H1 (cell line): ENCODE measurements at regions not wholly inside any gene's neighbourhood (a gene's known extent, or its start where the extent isn't known, plus 50 kb on each side); places are given as distances from the start of the nearest gene placed in this dataset.

Experiments
- CTCF ChIA-PET: fragments of 300-600 bp; sonication (Branson Sonifier 250); formaldehyde crosslinking; loops from one replicate; lab custom pipeline; 2021; ENCODE audit not compliant: partially characterized antibody; lab: Charles Lee
- POLR2A ChIA-PET: fragments of 300-600 bp; sonication (Branson Sonifier 250); formaldehyde crosslinking; loops from one replicate; lab custom pipeline; 2021; ENCODE audit warnings: inconsistent platforms; ENCODE audit not compliant: partially characterized antibody; lab: Charles Lee
- DNase-seq, 2 experiments: peaks; one replicate each; pipeline versions ENCODE4 v3.0.0 to v3.0.0-alpha.2; 2010 to 2022; ENCODE audit warnings: low spot score in 2 of 2, low read depth in 1 of 2, mixed read lengths in 1 of 2
- FAIRE-seq: peaks from 2 replicates; lab custom pipeline; 2011; peaks lifted over from hg19 to GRCh38; lab: Jason Lieb, UNC
- H2AFZ ChIP-seq: 2 replicates; pipeline ENCODE4 v1.8.1; 2012; ENCODE audit warnings: low read length, inconsistent platforms
- H2AK5ac ChIP-seq: 2 replicates; pipeline ENCODE4 v1.6.1; 2013; ENCODE audit warnings: low read depth, low read length
- H2BK120ac ChIP-seq: replicated peaks from 2 replicates; pipeline ENCODE3; 2013; ENCODE audit warnings: low read depth, low read length, inconsistent platforms
- H2BK12ac ChIP-seq: 2 replicates; pipeline ENCODE4 v1.6.1; 2013; ENCODE audit warnings: low read depth, low read length
- H2BK15ac ChIP-seq: 2 replicates; pipeline ENCODE4 v1.6.1; 2013; ENCODE audit warnings: low read length
- H2BK20ac ChIP-seq: 2 replicates; pipeline ENCODE4 v1.6.1; 2013; ENCODE audit warnings: low read length
- H2BK5ac ChIP-seq: 2 replicates; pipeline ENCODE4 v1.6.1; 2013; ENCODE audit warnings: low read depth, low read length
- H3K14ac ChIP-seq: 2 replicates; pipeline ENCODE4 v1.6.1; 2013; ENCODE audit warnings: inconsistent platforms; ENCODE audit not compliant: insufficient read length
- H3K18ac ChIP-seq: 2 replicates; pipeline ENCODE4 v1.6.1; 2013; ENCODE audit warnings: low read length; ENCODE audit errors: extremely low read depth
- H3K23ac ChIP-seq: 2 replicates; pipeline ENCODE4 v1.6.1; 2013; ENCODE audit warnings: inconsistent platforms; ENCODE audit not compliant: insufficient read length
- H3K23me2 ChIP-seq: 2 replicates; pipeline ENCODE4 v1.6.1; 2013; ENCODE audit warnings: low read depth, low read length
- H3K27ac ChIP-seq: 2 replicates; pipeline ENCODE4 v1.6.1; 2011; ENCODE audit warnings: low read depth, low read length, inconsistent platforms
- H3K27me3 ChIP-seq, 4 experiments: replicated peaks in 1 of 4; 1 replicate in 1 of 4; 2 replicates in 3 of 4; pipeline versions ENCODE4 v1.6.1 to v1.8.1; 2011 to 2013; ENCODE audit warnings: low read length in 3 of 4, mild to moderate bottlenecking in 3 of 4, inconsistent platforms in 2 of 4, mixed read lengths in 2 of 4, moderate library complexity in 1 of 4; ENCODE audit not compliant: control insufficient read depth in 3 of 4, insufficient read depth in 3 of 4; ENCODE audit errors: extremely low read depth in 1 of 4
- H3K36me3 ChIP-seq, 4 experiments: 2 replicates each; pipeline versions ENCODE4 v1.6.1 to v1.8.1; 2011 to 2013; ENCODE audit warnings: mild to moderate bottlenecking in 4 of 4, low read length in 3 of 4, moderate library complexity in 2 of 4, control low read depth in 1 of 4, inconsistent platforms in 1 of 4; ENCODE audit not compliant: insufficient read depth in 4 of 4, control insufficient read depth in 2 of 4
- H3K4ac ChIP-seq: replicated peaks from 2 replicates; pipeline ENCODE3; 2013; ENCODE audit warnings: low read length, low read depth, mixed read lengths, inconsistent platforms; ENCODE audit not compliant: insufficient read length
- H3K4me1 ChIP-seq, 4 experiments: replicated peaks in 1 of 4; 1 replicate in 1 of 4; 2 replicates in 3 of 4; pipeline versions ENCODE4 v1.6.1 to v1.8.1; 2011 to 2013; ENCODE audit warnings: low read length in 3 of 4, inconsistent platforms in 2 of 4, mixed read lengths in 1 of 4; ENCODE audit not compliant: insufficient read depth in 4 of 4, control insufficient read depth in 3 of 4
- H3K4me2 ChIP-seq, 2 experiments: 2 replicates each; pipeline versions ENCODE4 v1.6.1 to v1.8.1; 2011 to 2013; ENCODE audit warnings: low read depth in 2 of 2, low read length in 2 of 2, control low read depth in 1 of 2, inconsistent platforms in 1 of 2, mild to moderate bottlenecking in 1 of 2; ENCODE audit not compliant: insufficient read depth in 1 of 2
- H3K4me3 ChIP-seq, 4 experiments: fragments of 200-600, 300-600 bp in 1 of 4; sonication (generic), shearing (Covaris generic), sonication (Bioruptor Twin) in 1 of 4; 2 replicates each; pipeline versions ENCODE4 v1.5.1 to v1.8.1; 2011 to 2016; ENCODE audit warnings: low read length in 4 of 4, low read depth in 3 of 4, control low read depth in 2 of 4, inconsistent platforms in 2 of 4, mild to moderate bottlenecking in 2 of 4, mixed read lengths in 1 of 4, moderate library complexity in 1 of 4; ENCODE audit not compliant: insufficient read depth in 2 of 4; ENCODE audit errors: extremely low read depth in 1 of 4
- H3K56ac ChIP-seq: replicated peaks from 2 replicates; pipeline ENCODE3; 2013; ENCODE audit warnings: low read depth, mild to moderate bottlenecking, mixed read lengths, low read length, inconsistent platforms; ENCODE audit not compliant: insufficient read length
- H3K79me1 ChIP-seq: 2 replicates; pipeline ENCODE4 v1.6.1; 2013; ENCODE audit warnings: low read depth, low read length, control low read depth
- H3K79me2 ChIP-seq, 2 experiments: 2 replicates each; pipeline versions ENCODE4 v1.6.1 to v1.8.1; 2012 to 2013; ENCODE audit warnings: low read length in 2 of 2, mild to moderate bottlenecking in 2 of 2, inconsistent platforms in 1 of 2; ENCODE audit not compliant: insufficient read depth in 2 of 2, control insufficient read depth in 1 of 2
- H3K9ac ChIP-seq, 4 experiments: replicated peaks in 1 of 4; 1 replicate in 1 of 4; 2 replicates in 3 of 4; pipeline versions ENCODE4 v1.6.1 to v1.8.1; 2011 to 2013; ENCODE audit warnings: low read depth in 3 of 4, low read length in 3 of 4, control low read depth in 2 of 4, mild to moderate bottlenecking in 2 of 4, moderate library complexity in 2 of 4, inconsistent platforms in 1 of 4; ENCODE audit errors: extremely low read depth in 1 of 4
- H3K9me3 ChIP-seq, 2 experiments: 2 replicates each; pipeline versions ENCODE4 v1.6.1 to v1.8.1; 2012 to 2013; ENCODE audit warnings: mild to moderate bottlenecking in 2 of 2, moderate library complexity in 2 of 2, control low read depth in 1 of 2, inconsistent platforms in 1 of 2, low read depth in 1 of 2, low read length in 1 of 2, mixed read lengths in 1 of 2; ENCODE audit not compliant: insufficient read depth in 2 of 2
- H4K20me1 ChIP-seq, 2 experiments: replicated peaks in 1 of 2; 2 replicates each; pipeline versions ENCODE3 to v1.8.1; 2011 to 2013; ENCODE audit warnings: inconsistent platforms in 2 of 2, low read length in 2 of 2, mild to moderate bottlenecking in 1 of 2; ENCODE audit not compliant: insufficient read depth in 2 of 2, control insufficient read depth in 1 of 2
- H4K5ac ChIP-seq: 2 replicates; pipeline ENCODE4 v1.6.1; 2013; ENCODE audit warnings: low read length, low read depth, mixed read lengths, inconsistent platforms; ENCODE audit not compliant: insufficient read length
- H4K8ac ChIP-seq: 2 replicates; pipeline ENCODE4 v1.8.0; 2013; ENCODE audit warnings: mild to moderate bottlenecking, moderate library complexity, low read length, inconsistent platforms; ENCODE audit not compliant: insufficient read depth; ENCODE audit errors: extremely low read depth
- H4K91ac ChIP-seq: replicated peaks from 2 replicates; pipeline ENCODE3; 2013; ENCODE audit warnings: low read length, mixed read lengths, inconsistent platforms; ENCODE audit not compliant: insufficient read length
- CEBPB ChIP-seq: IDR thresholded peaks from 2 replicates; pipeline ENCODE4 v1.6.1; 2012; ENCODE audit warnings: low read depth, low read length
- GTF2F1 ChIP-seq: IDR thresholded peaks from 2 replicates; pipeline ENCODE4 v1.6.1; 2012; ENCODE audit warnings: low read depth, low read length, improper control_type of control experiment, borderline replicate concordance
- HDAC2 ChIP-seq, 2 experiments: fragments of 300-600 bp in 1 of 2; sonication (generic) in 1 of 2; IDR thresholded peaks; 2 replicates each; pipeline ENCODE4 v1.6.1; 2011 to 2012; ENCODE audit warnings: low read depth in 2 of 2, low read length in 2 of 2, mild to moderate bottlenecking in 2 of 2, moderate library complexity in 2 of 2, borderline replicate concordance in 1 of 2, inconsistent platforms in 1 of 2
- JUND ChIP-seq: IDR thresholded peaks from 2 replicates; pipeline ENCODE4 v1.6.1; 2011; ENCODE audit warnings: mild to moderate bottlenecking, improper control_type of control experiment, low read length
- KDM1A ChIP-seq: fragments of 200-600, 300-600 bp; sonication (generic); IDR thresholded peaks from 2 replicates; pipeline ENCODE4 v1.7.1; 2016; ENCODE audit warnings: mild to moderate bottlenecking, low read length, borderline replicate concordance
- MAFK ChIP-seq: IDR thresholded peaks from 2 replicates; pipeline ENCODE4 v1.6.1; 2012; ENCODE audit warnings: low read depth, mild to moderate bottlenecking, improper control_type of control experiment, low read length
- POU5F1 ChIP-seq: IDR thresholded peaks from 2 replicates; pipeline ENCODE4 v1.6.1; 2011; ENCODE audit warnings: low read depth, mild to moderate bottlenecking, low read length, moderate library complexity
- RFX5 ChIP-seq: IDR thresholded peaks from 2 replicates; pipeline ENCODE4 v1.6.1; 2011; ENCODE audit warnings: low read depth, low read length, improper control_type of control experiment, borderline replicate concordance
- SIRT6 ChIP-seq: IDR thresholded peaks from one replicate; pipeline ENCODE4 v1.7.1; 2012; ENCODE audit warnings: low read length, inconsistent platforms
- SP2 ChIP-seq: IDR thresholded peaks from 2 replicates; pipeline ENCODE4 v1.6.1; 2012; ENCODE audit warnings: mild to moderate bottlenecking, low read length, inconsistent platforms
- TBP ChIP-seq: IDR thresholded peaks from 2 replicates; pipeline ENCODE4 v1.6.1; 2011; ENCODE audit warnings: low read depth, low read length, improper control_type of control experiment
- TCF12 ChIP-seq: IDR thresholded peaks from 2 replicates; pipeline ENCODE4 v1.6.1; 2011; ENCODE audit warnings: low read depth, mild to moderate bottlenecking, low read length
- TEAD4 ChIP-seq: IDR thresholded peaks from 2 replicates; pipeline ENCODE4 v1.6.1; 2012; ENCODE audit warnings: low read depth, low read length, inconsistent platforms, mixed read lengths
- YY1 ChIP-seq: IDR thresholded peaks from 2 replicates; pipeline ENCODE4 v1.6.1; 2011; ENCODE audit warnings: low read depth, mild to moderate bottlenecking, low read length
- WGBS, 2 experiments: shearing (Covaris generic) in 1 of 2; methylation state at CpG; one replicate each; pipeline versions ENCODE4 v1.1.6 to v1.1.7; 2013 to 2015; ENCODE audit warnings: low lambda C conversion rate in 2 of 2, mixed read lengths in 2 of 2, inconsistent platforms in 1 of 2, low coverage in 1 of 2, missing lambda C conversion rate in 1 of 2; ENCODE audit not compliant: insufficient replicate concordance in 2 of 2, insufficient coverage in 1 of 2, insufficient read length in 1 of 2; ENCODE audit errors: extremely low coverage in 1 of 2, missing lambda C conversion rate in 1 of 2; 5-methylcytosine and 5-hydroxymethylcytosine counted together
- TF ChIP-seq, protein P1 (sequence below): IDR thresholded peaks from 2 replicates; pipeline ENCODE4 v1.6.1; 2012; ENCODE audit warnings: inconsistent platforms

DNA sequence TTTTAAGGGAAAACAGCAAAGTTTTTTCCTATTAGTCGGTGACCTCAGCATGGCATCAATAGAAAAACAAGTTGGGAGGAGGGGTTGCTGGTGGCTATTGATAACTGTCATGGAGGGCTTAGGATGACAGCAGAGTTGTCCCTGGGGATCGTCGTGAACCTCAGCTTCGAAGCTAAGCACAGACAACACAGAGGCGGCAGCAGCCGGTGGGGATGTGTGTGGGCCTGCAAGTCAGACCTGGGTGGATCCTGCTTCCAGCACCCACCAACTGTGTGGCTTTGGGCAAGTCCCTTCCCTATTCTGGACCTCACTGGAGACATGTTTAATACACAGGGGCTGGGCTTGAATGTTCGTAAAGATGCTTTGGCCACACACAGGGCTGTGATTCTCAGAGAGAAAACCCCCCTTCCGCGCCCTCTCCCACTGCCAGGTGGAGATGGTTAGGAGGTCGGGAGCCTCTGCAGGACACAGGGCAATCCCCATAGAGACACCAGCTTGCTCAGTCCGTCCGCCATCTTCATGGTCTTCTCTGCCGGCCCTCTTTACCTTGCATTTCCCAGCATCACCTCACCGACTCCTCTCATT is 83.1 kb upstream of the TOX2 start:
- Histone ChIP-seq H3K14ac (no peak overlapping the region), H3K4me3 (no peak overlapping the region), H2BK120ac (no peak overlapping the region), H3K27me3 (no peaks in the 10 kb centered on the region), H2BK12ac (no peak overlapping the region), H2BK20ac (no peak overlapping the region), H3K36me3 (no peaks in the 10 kb centered on the region), H4K8ac (no peak overlapping the region), H3K23ac (no peak overlapping the region), H4K20me1 (no peaks in the 10 kb centered on the region), H2AK5ac (no peak overlapping the region), H3K4me1 (no peaks in the 10 kb centered on the region), H2AFZ (no peak overlapping the region), H3K18ac (no peak overlapping the region), H2BK5ac (no peak overlapping the region), H3K4ac (no peak overlapping the region), H3K79me2 (no peaks in the 10 kb centered on the region), H3K9me3 (no peaks in the 10 kb centered on the region), H4K91ac (no peak overlapping the region), H3K56ac (no peak overlapping the region), H4K5ac (no peak overlapping the region), H2BK15ac (no peak overlapping the region), H3K4me2 (no peak overlapping the region), H3K9ac (no peak overlapping the region), H3K79me1 (no peaks in the 10 kb centered on the region), H3K27ac (no peak overlapping the region), H3K23me2 (peaks cover 5% of the 10 kb centered on the region; the same call in 1 of the 2 replicates)
- FAIRE-seq: no peak
- ChIA-PET CTCF (interaction anchor here (1.1 to 3.2 kb wide), 2 partner anchors 9 to 50 kb away, joined by 3 to 17 read pairs; no protein-coding TSS in a partner anchor), POLR2A (no interaction called here)
- DNase-seq: no peak
- WGBS, 2 experiments: 88% methylated on average over 14 of the region's 14 CpGs; no CpG with 5 or more reads in 1 of the 2 experiments
- TF ChIP-seq JUND (no peak), HDAC2 (IDR thresholded peaks at IDR 0.05; ENCODE audit: borderline replicate concordance in 1 of 2, low read depth in 2 of 2, low read length in 2 of 2) (no peak), RFX5 (no peak), TCF12 (no peak), SP2 (no peak), YY1 (no peak), SIRT6 (no peak), MAFK (no peak), GTF2F1 (no peak), TBP (no peak), TEAD4 (no peak), CEBPB (no peak), KDM1A (no peak), POU5F1 (no peak)
- TF ChIP-seq, protein P1, sequence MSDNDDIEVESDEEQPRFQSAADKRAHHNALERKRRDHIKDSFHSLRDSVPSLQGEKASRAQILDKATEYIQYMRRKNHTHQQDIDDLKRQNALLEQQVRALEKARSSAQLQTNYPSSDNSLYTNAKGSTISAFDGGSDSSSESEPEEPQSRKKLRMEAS: no peak
